Thoracic aorta (tissue), 2 donors: ENCODE measurements at regions not wholly inside any gene's neighbourhood (a gene's known extent, or its start where the extent isn't known, plus 50 kb on each side); places are given as distances from the start of the nearest gene placed in this dataset.

Experiments used
- ATAC-seq: fragments of 150-250 bp; one replicate; pipeline ENCODE4 v1.8.0; 2017; ENCODE audit warnings: low read depth; ENCODE audit not compliant: insufficient number of reproducible peaks, low FRiP score
- DNase-seq: peaks from one replicate; pipeline ENCODE4 v3.0.0-alpha.2; 2020; ENCODE audit warnings: low spot score
- H3K27ac ChIP-seq, 2 donors: fragments of 200-600 bp; sonication (generic); 1 replicate in 1 of 2; 2 replicates in 1 of 2; pipeline ENCODE4 v1.5.1; 2016; ENCODE audit warnings: mild to moderate bottlenecking in 2 of 2, moderate library complexity in 2 of 2
- H3K27me3 ChIP-seq: fragments of 200-600 bp; sonication (generic); replicated peaks from 2 replicates; pipeline ENCODE4 v1.6.0; 2016; ENCODE audit warnings: mild to moderate bottlenecking; ENCODE audit not compliant: insufficient read depth
- H3K36me3 ChIP-seq: fragments of 200-600 bp; sonication (generic); one replicate; pipeline ENCODE4 v1.5.1; 2016
- H3K4me1 ChIP-seq, 2 donors: fragments of 200-600 bp; sonication (generic); 1 replicate in 1 of 2; 2 replicates in 1 of 2; pipeline versions ENCODE4 v1.5.1 to v1.6.0; 2016; ENCODE audit warnings: low read depth in 2 of 2, mild to moderate bottlenecking in 1 of 2; ENCODE audit not compliant: control insufficient read depth in 1 of 2
- H3K4me3 ChIP-seq: fragments of 200-600 bp; sonication (generic); 2 replicates; pipeline ENCODE4 v1.5.1; 2016; ENCODE audit warnings: mild to moderate bottlenecking
- H3K9me3 ChIP-seq: fragments of 200-600 bp; sonication (generic); 2 replicates; pipeline ENCODE4 v1.5.1; 2016
- TF ChIP-seq, protein P1 (sequence below): fragments of 200-600 bp; sonication (generic); IDR thresholded peaks from one replicate; pipeline ENCODE4 v1.5.1; 2019; ENCODE audit warnings: antibody characterized with exemption

- Histone ChIP-seq H3K27me3 (no peaks in the 10 kb centered on the region), H3K4me3 (no peak overlapping the region), H3K36me3 (no peaks in the 10 kb centered on the region), H3K27ac (no peak overlapping the region), H3K9me3 (no peaks in the 10 kb centered on the region), H3K4me1 (peaks cover 0 to 9% of the 10 kb centered on the region in 2 donors)
- ATAC-seq = no peak
- TF ChIP-seq, protein P1, sequence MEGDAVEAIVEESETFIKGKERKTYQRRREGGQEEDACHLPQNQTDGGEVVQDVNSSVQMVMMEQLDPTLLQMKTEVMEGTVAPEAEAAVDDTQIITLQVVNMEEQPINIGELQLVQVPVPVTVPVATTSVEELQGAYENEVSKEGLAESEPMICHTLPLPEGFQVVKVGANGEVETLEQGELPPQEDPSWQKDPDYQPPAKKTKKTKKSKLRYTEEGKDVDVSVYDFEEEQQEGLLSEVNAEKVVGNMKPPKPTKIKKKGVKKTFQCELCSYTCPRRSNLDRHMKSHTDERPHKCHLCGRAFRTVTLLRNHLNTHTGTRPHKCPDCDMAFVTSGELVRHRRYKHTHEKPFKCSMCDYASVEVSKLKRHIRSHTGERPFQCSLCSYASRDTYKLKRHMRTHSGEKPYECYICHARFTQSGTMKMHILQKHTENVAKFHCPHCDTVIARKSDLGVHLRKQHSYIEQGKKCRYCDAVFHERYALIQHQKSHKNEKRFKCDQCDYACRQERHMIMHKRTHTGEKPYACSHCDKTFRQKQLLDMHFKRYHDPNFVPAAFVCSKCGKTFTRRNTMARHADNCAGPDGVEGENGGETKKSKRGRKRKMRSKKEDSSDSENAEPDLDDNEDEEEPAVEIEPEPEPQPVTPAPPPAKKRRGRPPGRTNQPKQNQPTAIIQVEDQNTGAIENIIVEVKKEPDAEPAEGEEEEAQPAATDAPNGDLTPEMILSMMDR = no peak
- no peak for DNase-seq
Measured at GRCh38 chr6:104639668-104640067, 220.1 kb downstream of the HACE1 start.

- Histone ChIP-seq H3K9me3 (no peaks in the 10 kb centered on the region), H3K4me3 (no peak overlapping the region), H3K36me3 (no peaks in the 10 kb centered on the region), H3K4me1 (peaks cover 0 to 9% of the 10 kb centered on the region in 2 donors), H3K27ac (no peak overlapping the region), H3K27me3 (no peaks in the 10 kb centered on the region)
- ATAC-seq (no peak), DNase-seq (no peak)
- TF ChIP-seq, protein P1 = no peak
Measured at GRCh38 chr6:104638841-104639290, 220.9 kb downstream of the HACE1 start.

DNA sequence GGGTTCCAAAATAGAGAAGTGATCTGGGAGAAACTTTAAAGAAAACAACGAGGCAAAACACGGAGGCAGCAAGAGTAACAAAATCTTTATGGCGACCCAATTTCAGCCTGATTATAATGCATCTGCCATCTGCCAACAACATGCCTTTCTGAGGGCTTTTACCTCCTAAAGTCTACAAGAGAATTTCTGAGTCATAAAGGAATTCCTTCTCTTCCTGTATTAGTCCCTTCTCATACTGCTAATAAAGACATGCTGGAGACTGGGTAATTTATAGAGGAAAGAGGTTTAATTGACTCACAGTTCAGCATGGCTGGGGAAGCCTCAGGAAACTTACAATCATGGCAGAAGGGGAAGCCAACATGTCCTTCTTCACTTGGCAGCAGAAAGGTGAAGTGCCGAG lies 226.6 kb downstream of the HACE1 start:
- Histone ChIP-seq H3K27me3 (no peaks in the 10 kb centered on the region), H3K9me3 (no peaks in the 10 kb centered on the region), H3K36me3 (no peaks in the 10 kb centered on the region), H3K27ac (no peak overlapping the region), H3K4me3 (no peak overlapping the region), H3K4me1 (no peaks in the 10 kb centered on the region)
- no peak for DNase-seq
- no peak for ATAC-seq
- TF ChIP-seq, protein P1 = no peak

DNA sequence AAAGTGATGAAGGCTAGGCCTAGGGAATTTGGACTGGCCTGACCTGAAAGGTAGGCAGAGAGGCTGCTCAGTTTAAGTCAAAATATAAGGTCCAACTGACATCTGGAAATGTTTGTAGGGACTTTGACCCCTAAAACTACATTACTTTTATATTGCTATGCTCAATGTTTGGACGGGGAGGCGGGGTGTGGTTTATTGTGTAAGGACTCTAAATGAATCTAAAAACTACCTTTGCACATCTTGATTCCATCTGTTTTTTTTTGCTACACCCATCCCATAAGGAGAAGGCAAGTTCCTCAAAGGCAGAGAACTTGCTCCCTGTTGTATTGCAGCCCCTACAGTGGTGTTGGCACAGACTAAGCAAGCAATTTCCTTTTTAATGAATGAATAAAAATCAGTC lies 227.1 kb downstream of the HACE1 start:
- H3K27ac ChIP-seq = no peak overlapping the region
- H3K36me3 ChIP-seq = no peaks in the 10 kb centered on the region
- no peaks in the 10 kb centered on the region for H3K27me3 ChIP-seq
- H3K4me1 ChIP-seq = no peaks in the 10 kb centered on the region
- DNase-seq (no peak), ATAC-seq (no peak)
- H3K4me3 ChIP-seq = no peak overlapping the region
- no peaks in the 10 kb centered on the region for H3K9me3 ChIP-seq
- TF ChIP-seq, protein P1 = no peak

DNA sequence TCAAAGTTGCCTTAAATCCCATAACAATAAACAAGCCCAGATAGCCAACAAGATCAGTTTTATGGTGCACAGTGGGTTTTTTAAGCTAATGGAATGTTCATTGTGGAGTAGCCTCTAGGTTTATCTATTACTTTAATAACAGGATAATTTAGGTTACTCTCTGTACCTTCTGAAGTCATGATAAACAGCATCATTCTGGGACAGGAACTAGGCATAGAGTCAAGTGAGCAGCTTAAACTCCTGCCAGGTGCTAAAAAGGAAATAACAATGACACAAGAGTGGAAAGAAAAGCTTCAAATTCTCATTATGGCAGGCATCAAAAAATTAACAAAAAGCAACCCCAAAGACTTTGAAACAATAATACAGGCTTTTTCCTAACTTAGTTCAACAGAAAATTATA lies 228.8 kb downstream of the HACE1 start:
- Histone ChIP-seq H3K27me3 (no peaks in the 10 kb centered on the region), H3K36me3 (no peaks in the 10 kb centered on the region), H3K4me1 (no peaks in the 10 kb centered on the region), H3K27ac (no peak overlapping the region), H3K9me3 (no peaks in the 10 kb centered on the region), H3K4me3 (no peak overlapping the region)
- TF ChIP-seq, protein P1 = no peak
- no peak for ATAC-seq
- no peak for DNase-seq
